OCI-LY7 (cell line): ENCODE measurements at regions not wholly inside any gene's neighbourhood (a gene's known extent, or its start where the extent isn't known, plus 50 kb on each side); places are given as distances from the start of the nearest gene placed in this dataset.

Source experiments
- EZH2phosphoT487 ChIP-seq: fragments of 200-600 bp; sonication (generic); IDR thresholded peaks from 2 replicates; pipeline ENCODE4 v1.6.1; 2018; ENCODE audit warnings: low read depth, borderline replicate concordance, mild to moderate bottlenecking, mixed run types, antibody characterized with exemption, low read length, moderate library complexity, mixed read lengths
- TF ChIP-seq, protein P1 (sequence below): fragments of 200-600 bp; sonication (generic); conservative IDR thresholded peaks from 2 replicates; pipeline ENCODE4 v1.5.1; 2014; ENCODE audit warnings: mild to moderate bottlenecking, antibody characterized with exemption, low read length, moderate library complexity, mixed read lengths

DNA sequence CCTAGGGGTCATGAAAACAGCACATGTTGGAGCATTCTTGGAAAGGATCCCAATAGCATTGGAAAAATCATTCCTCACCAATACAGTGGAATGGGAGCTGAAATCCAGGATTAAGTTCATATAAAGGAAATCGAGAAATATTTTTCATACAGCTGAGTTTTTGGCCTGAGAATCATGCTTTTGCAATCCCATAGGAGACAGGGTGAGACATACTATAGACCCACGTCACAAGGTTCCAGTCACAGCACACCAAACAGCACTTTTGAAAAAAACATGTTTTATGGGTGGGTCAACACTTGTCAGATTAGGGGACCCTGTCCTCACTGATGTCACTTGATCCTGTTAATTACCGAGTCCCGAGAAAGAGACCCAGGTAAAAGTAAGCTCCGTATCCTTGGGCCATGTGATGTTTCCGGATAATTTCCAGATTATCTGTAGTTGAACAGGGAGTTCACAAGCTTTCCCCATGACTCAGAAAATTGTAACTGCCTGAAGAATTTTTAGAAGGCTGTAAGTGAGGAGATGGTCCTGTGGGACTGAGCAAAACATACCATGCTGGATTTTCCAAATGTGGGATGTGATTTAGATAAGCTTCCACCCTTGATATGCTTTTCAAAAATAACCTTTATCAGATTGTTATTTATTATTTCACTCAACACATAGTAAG lies 80.9 kb upstream of the TLR3 start:
- TF ChIP-seq, protein P1, sequence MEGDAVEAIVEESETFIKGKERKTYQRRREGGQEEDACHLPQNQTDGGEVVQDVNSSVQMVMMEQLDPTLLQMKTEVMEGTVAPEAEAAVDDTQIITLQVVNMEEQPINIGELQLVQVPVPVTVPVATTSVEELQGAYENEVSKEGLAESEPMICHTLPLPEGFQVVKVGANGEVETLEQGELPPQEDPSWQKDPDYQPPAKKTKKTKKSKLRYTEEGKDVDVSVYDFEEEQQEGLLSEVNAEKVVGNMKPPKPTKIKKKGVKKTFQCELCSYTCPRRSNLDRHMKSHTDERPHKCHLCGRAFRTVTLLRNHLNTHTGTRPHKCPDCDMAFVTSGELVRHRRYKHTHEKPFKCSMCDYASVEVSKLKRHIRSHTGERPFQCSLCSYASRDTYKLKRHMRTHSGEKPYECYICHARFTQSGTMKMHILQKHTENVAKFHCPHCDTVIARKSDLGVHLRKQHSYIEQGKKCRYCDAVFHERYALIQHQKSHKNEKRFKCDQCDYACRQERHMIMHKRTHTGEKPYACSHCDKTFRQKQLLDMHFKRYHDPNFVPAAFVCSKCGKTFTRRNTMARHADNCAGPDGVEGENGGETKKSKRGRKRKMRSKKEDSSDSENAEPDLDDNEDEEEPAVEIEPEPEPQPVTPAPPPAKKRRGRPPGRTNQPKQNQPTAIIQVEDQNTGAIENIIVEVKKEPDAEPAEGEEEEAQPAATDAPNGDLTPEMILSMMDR = no peak
- TF ChIP-seq EZH2phosphoT487 = no peak
